ENCODE measurements at regions not wholly inside any gene's neighbourhood (a gene's known extent, or its start where the extent isn't known, plus 50 kb on each side); places are given as distances from the start of the nearest gene placed in this dataset.

DNA sequence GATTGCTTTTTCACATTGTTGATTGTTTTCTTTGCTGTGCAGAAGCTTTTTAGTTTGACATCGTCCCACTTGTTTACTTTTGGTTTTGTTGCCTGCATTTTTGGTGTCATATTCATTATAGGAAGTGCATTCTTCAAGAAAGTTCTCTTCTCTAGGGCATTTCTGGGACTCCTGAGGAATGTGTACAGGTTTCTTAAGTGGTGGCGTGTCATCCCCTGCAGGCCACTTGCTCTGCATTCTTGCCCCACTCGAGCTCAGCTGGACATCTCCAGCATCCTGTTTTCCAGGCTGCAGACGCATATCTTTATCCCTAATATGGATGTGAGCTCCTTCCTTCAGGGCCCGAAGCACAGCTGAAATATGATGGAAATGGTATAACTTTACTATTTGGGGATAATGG lies 255.6 kb upstream of the HABP2 start:
- TF ChIP-seq KLF1 (tag; IDR thresholded peaks at IDR 0.05) (no peak), CHD1 (IDR thresholded peaks at IDR 0.05; ENCODE audit: low read length) (no peak), NFYB (IDR thresholded peaks at IDR 0.05; ENCODE audit: extremely low read depth, insufficient read length) (no peak)
- TF ChIP-seq, protein P1, sequence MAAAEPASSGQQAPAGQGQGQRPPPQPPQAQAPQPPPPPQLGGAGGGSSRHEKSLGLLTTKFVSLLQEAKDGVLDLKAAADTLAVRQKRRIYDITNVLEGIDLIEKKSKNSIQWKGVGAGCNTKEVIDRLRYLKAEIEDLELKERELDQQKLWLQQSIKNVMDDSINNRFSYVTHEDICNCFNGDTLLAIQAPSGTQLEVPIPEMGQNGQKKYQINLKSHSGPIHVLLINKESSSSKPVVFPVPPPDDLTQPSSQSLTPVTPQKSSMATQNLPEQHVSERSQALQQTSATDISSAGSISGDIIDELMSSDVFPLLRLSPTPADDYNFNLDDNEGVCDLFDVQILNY (CRISPR knock-in tag; IDR thresholded peaks at IDR 0.05), result no peak

Data from K562 (cell line).